CD8-positive, alpha-beta memory T cell (primary cell): ENCODE measurements at regions not wholly inside any gene's neighbourhood (a gene's known extent, or its start where the extent isn't known, plus 50 kb on each side); places are given as distances from the start of the nearest gene placed in this dataset.

Experiments
- CTCF ChIA-PET: fragments of 350-600 bp; sonication (Branson Sonifier 250); formaldehyde crosslinking; loops from one replicate; lab custom pipeline; 2021; ENCODE audit warnings: antibody characterized with exemption; lab: Charles Lee
- POLR2A ChIA-PET: fragments of 350-600 bp; sonication (Branson Sonifier 250); formaldehyde crosslinking; loops from one replicate; lab custom pipeline; 2021; ENCODE audit warnings: antibody characterized with exemption; lab: Charles Lee
- DNase-seq, 5 donors: peaks; one replicate each; pipeline versions ENCODE4 v3.0.0 to v3.0.0-alpha.2; 2020 to 2022; ENCODE audit warnings: mixed read lengths in 1 of 5
- H3K27ac ChIP-seq: one replicate; pipeline ENCODE4 v1.7.0; 2013; ENCODE audit warnings: low read depth, mild to moderate bottlenecking, low read length, moderate library complexity
- H3K27me3 ChIP-seq: 2 replicates; pipeline ENCODE4 v1.7.0; 2013; ENCODE audit warnings: low read length, mild to moderate bottlenecking; ENCODE audit not compliant: insufficient read depth, poor library complexity, severe bottlenecking
- H3K36me3 ChIP-seq: 2 replicates; pipeline ENCODE4 v1.7.0; 2013; ENCODE audit warnings: mild to moderate bottlenecking, low read length, moderate library complexity; ENCODE audit not compliant: insufficient read depth
- H3K4me1 ChIP-seq: 2 replicates; pipeline ENCODE4 v1.7.0; 2013; ENCODE audit warnings: mild to moderate bottlenecking, low read length, moderate library complexity; ENCODE audit not compliant: insufficient read depth
- H3K4me3 ChIP-seq: 2 replicates; pipeline ENCODE4 v1.7.0; 2013; ENCODE audit warnings: mild to moderate bottlenecking, low read length
- H3K9me3 ChIP-seq: 2 replicates; pipeline ENCODE4 v1.7.0; 2013; ENCODE audit warnings: mild to moderate bottlenecking, low read length
- H3K27ac Mint-ChIP-seq, 8 donors: one replicate each; pipeline ENCODE4 v1.8.0; 2020 to 2021; ENCODE audit warnings: mixed read lengths in 8 of 8, mild to moderate bottlenecking in 6 of 8, inconsistent platforms in 3 of 8, moderate library complexity in 3 of 8
- H3K27me3 Mint-ChIP-seq, 2 donors: one replicate each; pipeline ENCODE4 v1.8.0; 2020 to 2021; ENCODE audit warnings: mixed read lengths in 2 of 2, mild to moderate bottlenecking in 1 of 2, moderate library complexity in 1 of 2
- H3K36me3 Mint-ChIP-seq, 3 donors: one replicate each; pipeline ENCODE4 v1.8.0; 2020 to 2021; ENCODE audit warnings: mixed read lengths in 3 of 3, inconsistent platforms in 1 of 3, mild to moderate bottlenecking in 1 of 3
- H3K4me1 Mint-ChIP-seq, 3 donors: one replicate each; pipeline ENCODE4 v1.8.0; 2020 to 2021; ENCODE audit warnings: mixed read lengths in 3 of 3, inconsistent platforms in 1 of 3, mild to moderate bottlenecking in 1 of 3
- H3K4me3 Mint-ChIP-seq, 7 donors: one replicate each; pipeline ENCODE4 v1.8.0; 2020 to 2021; ENCODE audit warnings: mixed read lengths in 7 of 7, mild to moderate bottlenecking in 6 of 7, moderate library complexity in 4 of 7, inconsistent platforms in 2 of 7
- H3K9me3 Mint-ChIP-seq, 5 donors: one replicate each; pipeline ENCODE4 v1.8.0; 2020 to 2022; ENCODE audit warnings: mixed read lengths in 5 of 5, mild to moderate bottlenecking in 3 of 5, moderate library complexity in 2 of 5, inconsistent platforms in 1 of 5

DNA sequence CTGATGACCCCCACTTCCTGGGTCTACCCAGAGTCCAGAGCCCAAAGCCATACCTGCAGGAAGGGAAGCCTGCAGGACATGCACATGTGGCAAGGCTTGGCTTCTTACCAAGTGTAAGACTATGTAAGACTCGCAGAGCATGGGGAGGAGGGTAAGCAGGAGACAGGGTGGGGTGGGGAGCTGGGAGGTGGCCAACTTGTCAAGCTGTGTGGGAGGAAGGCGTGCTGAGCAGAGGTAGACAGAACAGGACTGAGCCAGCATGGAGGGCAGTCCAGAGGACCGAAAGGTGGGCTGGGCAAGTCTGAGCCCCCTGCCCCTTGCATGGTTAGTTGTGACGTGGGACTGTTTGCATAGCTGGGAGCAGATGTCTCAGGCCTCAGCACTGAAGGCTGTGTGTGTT is 53.4 kb upstream of the RNF24 start:
- Histone ChIP-seq H3K27ac (peak overlapping the region; percentile 41), H3K4me3 (no peak overlapping the region), H3K36me3 (no peaks in the 10 kb centered on the region), H3K4me1 (no peaks in the 10 kb centered on the region), H3K9me3 (no peaks in the 10 kb centered on the region), H3K27me3 (no peaks in the 10 kb centered on the region)
- CTCF ChIA-PET: interaction anchor here (0.8 to 1.1 kb wide), 2 partner anchors 16 to 181 kb away, joined by 3 read pairs; no protein-coding TSS in a partner anchor
- DNase-seq: no peak
- Mint-ChIP-seq H3K9me3 (no peaks in the 10 kb centered on the region), H3K36me3 (no peaks in the 10 kb centered on the region), H3K27ac (peak overlapping the region in 2 of 8 donors; percentile 38 to 76), H3K4me1 (no peaks in the 10 kb centered on the region), H3K4me3 (no peak overlapping the region), H3K27me3 (no peaks in the 10 kb centered on the region)
- POLR2A ChIA-PET: no interaction called here

DNA sequence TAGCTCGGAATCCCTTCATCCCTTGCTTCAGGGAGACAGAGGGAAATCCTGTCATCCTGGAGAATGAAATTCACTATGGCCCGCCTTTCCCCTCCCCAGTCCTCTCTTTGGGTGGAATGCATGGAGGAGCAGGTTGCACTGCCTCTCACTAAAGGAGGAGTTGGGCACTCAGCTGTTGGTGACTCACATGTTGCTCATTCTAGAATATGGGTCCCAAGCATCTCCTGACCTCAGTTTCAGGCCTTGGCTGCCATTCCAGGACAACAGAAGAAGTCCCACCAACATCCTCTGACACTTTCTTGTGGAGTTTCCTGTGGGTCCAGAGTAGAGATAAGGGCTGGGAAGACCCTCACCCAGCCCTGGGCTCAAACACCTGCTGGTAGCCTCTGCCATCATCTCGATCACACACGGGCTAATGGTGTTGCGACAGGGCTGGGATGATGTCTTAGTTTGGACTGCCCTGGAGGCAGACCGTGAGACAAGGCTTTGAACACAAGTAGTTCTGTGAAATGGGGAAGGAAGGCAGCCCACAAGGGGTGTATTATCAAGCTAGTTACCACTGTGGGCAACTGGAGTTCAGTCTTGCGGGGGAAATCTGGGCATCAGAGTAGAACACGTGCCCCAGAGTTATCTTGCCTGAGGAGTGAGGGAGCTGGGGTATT is 52.4 kb upstream of the RNF24 start:
- no peak for DNase-seq
- Mint-ChIP-seq H3K36me3 (no peaks in the 10 kb centered on the region), H3K27ac (no peak overlapping the region), H3K4me3 (no peak overlapping the region), H3K27me3 (no peaks in the 10 kb centered on the region), H3K4me1 (no peaks in the 10 kb centered on the region), H3K9me3 (no peaks in the 10 kb centered on the region)
- no peak overlapping the region for H3K27ac ChIP-seq
- H3K9me3 ChIP-seq: no peaks in the 10 kb centered on the region
- no peaks in the 10 kb centered on the region for H3K4me1 ChIP-seq
- ChIA-PET CTCF (interaction anchor here (0.8 to 1.1 kb wide), 2 partner anchors 17 to 180 kb away, joined by 3 read pairs; no protein-coding TSS in a partner anchor), POLR2A (no interaction called here)
- H3K36me3 ChIP-seq: no peaks in the 10 kb centered on the region
- no peak overlapping the region for H3K4me3 ChIP-seq
- no peaks in the 10 kb centered on the region for H3K27me3 ChIP-seq

DNA sequence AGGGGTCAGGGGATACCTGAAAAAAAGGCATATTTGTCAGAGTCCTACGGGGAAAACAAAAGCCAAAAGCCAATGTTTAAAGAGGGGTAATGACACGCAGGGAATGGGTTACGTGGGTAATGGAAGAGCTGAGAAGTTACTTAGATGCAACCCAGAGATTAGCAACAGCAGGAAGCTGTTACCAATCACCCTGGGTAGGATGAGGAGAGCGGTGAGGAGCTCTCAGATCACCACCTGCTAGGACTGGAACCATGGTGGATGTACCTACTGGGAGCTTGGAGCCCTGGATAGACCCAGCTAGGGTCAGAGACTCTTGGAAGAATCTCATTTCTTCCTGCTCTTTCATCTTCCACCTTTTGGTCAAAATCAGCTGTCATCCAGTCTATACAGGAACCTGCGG is 51.2 kb upstream of the RNF24 start:
- no peaks in the 10 kb centered on the region for H3K4me1 Mint-ChIP-seq
- no peak overlapping the region for H3K27ac Mint-ChIP-seq
- H3K9me3 Mint-ChIP-seq: no peaks in the 10 kb centered on the region
- Histone ChIP-seq H3K27ac (no peak overlapping the region), H3K9me3 (no peaks in the 10 kb centered on the region), H3K36me3 (no peaks in the 10 kb centered on the region), H3K4me1 (no peaks in the 10 kb centered on the region), H3K27me3 (no peaks in the 10 kb centered on the region), H3K4me3 (no peak overlapping the region)
- POLR2A ChIA-PET: no interaction called here
- H3K4me3 Mint-ChIP-seq: no peak overlapping the region
- CTCF ChIA-PET: interaction anchor here (1.5 kb wide), 1 partner anchor 19 kb away, joined by 6 read pairs; no protein-coding TSS in a partner anchor
- no peaks in the 10 kb centered on the region for H3K36me3 Mint-ChIP-seq
- no peak for DNase-seq
- no peaks in the 10 kb centered on the region for H3K27me3 Mint-ChIP-seq

DNA sequence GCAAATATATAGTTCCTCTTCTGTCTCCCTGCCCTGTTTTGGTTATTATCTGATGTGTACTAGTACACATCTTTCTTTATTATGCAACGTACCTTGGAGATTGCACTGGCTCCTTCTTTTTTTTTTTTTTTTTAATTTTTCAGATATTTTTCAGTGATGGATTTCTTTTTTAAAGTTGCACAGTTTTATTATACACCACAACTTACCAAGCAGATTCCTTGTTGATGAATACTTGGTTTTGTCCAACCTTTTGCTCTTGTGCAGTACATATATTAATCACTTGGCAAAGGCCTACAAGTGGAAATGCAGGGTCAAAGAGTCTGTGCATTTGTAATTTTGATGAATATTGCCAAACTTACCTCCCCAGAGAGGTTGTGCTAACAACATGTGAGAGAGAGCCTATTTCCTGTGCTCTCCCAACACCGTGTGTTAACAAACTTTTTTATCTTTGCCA is 50.1 kb upstream of the RNF24 start:
- no peaks in the 10 kb centered on the region for H3K9me3 ChIP-seq
- H3K36me3 Mint-ChIP-seq: no peaks in the 10 kb centered on the region
- no peaks in the 10 kb centered on the region for H3K27me3 Mint-ChIP-seq
- no peaks in the 10 kb centered on the region for H3K4me1 Mint-ChIP-seq
- no peaks in the 10 kb centered on the region for H3K9me3 Mint-ChIP-seq
- H3K27ac ChIP-seq: peak overlapping the region; percentile 54
- no peak overlapping the region for H3K4me3 ChIP-seq
- no peak overlapping the region for H3K4me3 Mint-ChIP-seq
- no peak for DNase-seq
- no peaks in the 10 kb centered on the region for H3K27me3 ChIP-seq
- H3K36me3 ChIP-seq: no peaks in the 10 kb centered on the region
- H3K27ac Mint-ChIP-seq: no peak overlapping the region
- CTCF ChIA-PET: interaction anchor here (1.5 kb wide), 1 partner anchor 20 kb away, joined by 6 read pairs; no protein-coding TSS in a partner anchor
- POLR2A ChIA-PET: no interaction called here
- H3K4me1 ChIP-seq: no peaks in the 10 kb centered on the region
